ENCODE measurements at regions not wholly inside any gene's neighbourhood (a gene's known extent, or its start where the extent isn't known, plus 50 kb on each side); places are given as distances from the start of the nearest gene placed in this dataset.

DNA sequence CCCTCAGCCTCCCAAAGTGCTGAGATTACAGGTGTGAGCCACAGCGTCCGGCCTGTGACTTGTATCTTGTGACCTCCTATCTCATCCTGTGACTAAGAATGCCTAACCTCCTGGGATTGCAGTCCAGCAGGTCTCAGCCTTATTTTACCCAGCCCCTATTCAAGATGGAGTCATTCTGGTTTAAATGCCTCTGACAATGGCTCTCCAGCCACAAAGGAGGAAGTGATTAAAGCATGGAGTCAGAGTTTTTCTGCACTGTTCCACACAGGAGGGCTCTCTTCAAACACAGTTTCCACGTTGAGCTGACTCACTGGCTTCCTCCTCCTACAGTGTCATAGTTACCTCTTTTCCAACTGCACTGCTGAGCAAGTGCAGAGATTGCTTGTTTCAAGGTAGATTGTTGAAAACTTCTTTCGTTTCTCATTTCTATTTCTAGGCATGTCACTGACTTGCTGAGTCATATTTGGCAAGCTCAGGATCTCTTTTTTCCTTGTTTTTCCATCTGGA, 383.8 kb downstream of the PCNX1 start:
- TF ChIP-seq, protein P1, sequence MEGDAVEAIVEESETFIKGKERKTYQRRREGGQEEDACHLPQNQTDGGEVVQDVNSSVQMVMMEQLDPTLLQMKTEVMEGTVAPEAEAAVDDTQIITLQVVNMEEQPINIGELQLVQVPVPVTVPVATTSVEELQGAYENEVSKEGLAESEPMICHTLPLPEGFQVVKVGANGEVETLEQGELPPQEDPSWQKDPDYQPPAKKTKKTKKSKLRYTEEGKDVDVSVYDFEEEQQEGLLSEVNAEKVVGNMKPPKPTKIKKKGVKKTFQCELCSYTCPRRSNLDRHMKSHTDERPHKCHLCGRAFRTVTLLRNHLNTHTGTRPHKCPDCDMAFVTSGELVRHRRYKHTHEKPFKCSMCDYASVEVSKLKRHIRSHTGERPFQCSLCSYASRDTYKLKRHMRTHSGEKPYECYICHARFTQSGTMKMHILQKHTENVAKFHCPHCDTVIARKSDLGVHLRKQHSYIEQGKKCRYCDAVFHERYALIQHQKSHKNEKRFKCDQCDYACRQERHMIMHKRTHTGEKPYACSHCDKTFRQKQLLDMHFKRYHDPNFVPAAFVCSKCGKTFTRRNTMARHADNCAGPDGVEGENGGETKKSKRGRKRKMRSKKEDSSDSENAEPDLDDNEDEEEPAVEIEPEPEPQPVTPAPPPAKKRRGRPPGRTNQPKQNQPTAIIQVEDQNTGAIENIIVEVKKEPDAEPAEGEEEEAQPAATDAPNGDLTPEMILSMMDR (IDR thresholded peaks at IDR 0.05) = no peak
- TF ChIP-seq POLR2A (IDR thresholded peaks at IDR 0.05) (no peak), EP300 (IDR thresholded peaks at IDR 0.05) (no peak)
